Kidney epithelial cell (primary cell): ENCODE measurements at regions not wholly inside any gene's neighbourhood (a gene's known extent, or its start where the extent isn't known, plus 50 kb on each side); places are given as distances from the start of the nearest gene placed in this dataset.

Experiments
- DNase-seq: peaks from one replicate; pipeline ENCODE4 v3.0.0-alpha.2; 2010; ENCODE audit warnings: low read depth
- H3K27me3 ChIP-seq: 2 replicates; pipeline ENCODE4 v1.6.0; 2011; ENCODE audit warnings: low read length; ENCODE audit not compliant: control insufficient read depth, insufficient read depth
- H3K36me3 ChIP-seq: 2 replicates; pipeline ENCODE4 v1.5.1; 2011; ENCODE audit warnings: low read length; ENCODE audit not compliant: control insufficient read depth, insufficient read depth
- H3K4me3 ChIP-seq: 2 replicates; pipeline ENCODE4 v1.5.1; 2011; ENCODE audit warnings: low read depth, mild to moderate bottlenecking, control low read depth, low read length
- CTCF ChIP-seq: IDR thresholded peaks from 2 replicates; pipeline ENCODE4 v1.5.1; 2011; ENCODE audit warnings: mild to moderate bottlenecking, moderate library complexity, low read length, control low read depth, inconsistent platforms; ENCODE audit not compliant: insufficient read depth, poor library complexity, severe bottlenecking

GRCh38 chr10:59018977-59019376 is 157.5 kb upstream of the PHYHIPL start:
- no peaks in the 10 kb centered on the region for H3K36me3 ChIP-seq
- H3K4me3 ChIP-seq = no peak overlapping the region
- DNase-seq = no peak
- TF ChIP-seq CTCF = no peak
- no peaks in the 10 kb centered on the region for H3K27me3 ChIP-seq

GRCh38 chr10:59019603-59020002 is 156.8 kb upstream of the PHYHIPL start:
- DNase-seq = no peak
- TF ChIP-seq CTCF = no peak
- H3K27me3 ChIP-seq = no peaks in the 10 kb centered on the region
- no peak overlapping the region for H3K4me3 ChIP-seq
- H3K36me3 ChIP-seq = no peaks in the 10 kb centered on the region

- H3K27me3 ChIP-seq = no peaks in the 10 kb centered on the region
- no peak for TF ChIP-seq CTCF
- H3K4me3 ChIP-seq = no peak overlapping the region
- H3K36me3 ChIP-seq = no peaks in the 10 kb centered on the region
- DNase-seq = no peak
Measured at GRCh38 chr10:59020502-59020901, 155.9 kb upstream of the PHYHIPL start.

GRCh38 chr10:59025981-59026765 is 150.3 kb upstream of the PHYHIPL start:
- Histone ChIP-seq H3K27me3 (no peaks in the 10 kb centered on the region), H3K4me3 (no peak overlapping the region), H3K36me3 (no peaks in the 10 kb centered on the region)
- no peak for TF ChIP-seq CTCF
- DNase-seq = no peak

GRCh38 chr10:59027975-59028655 is 148.3 kb upstream of the PHYHIPL start:
- DNase-seq = no peak
- no peaks in the 10 kb centered on the region for H3K36me3 ChIP-seq
- no peak overlapping the region for H3K4me3 ChIP-seq
- H3K27me3 ChIP-seq = no peaks in the 10 kb centered on the region
- TF ChIP-seq CTCF = no peak
